HK-2 (cell line): ENCODE measurements at regions not wholly inside any gene's neighbourhood (a gene's known extent, or its start where the extent isn't known, plus 50 kb on each side); places are given as distances from the start of the nearest gene placed in this dataset.

Experiments used
- DNase-seq: peaks from one replicate; pipeline ENCODE4 v3.0.0-alpha.2; 2018; ENCODE audit not compliant: unreplicated experiment

- DNase-seq: no peak
Measured at GRCh38 chr6:79775222-79775621, 144.1 kb downstream of the SH3BGRL2 start.

GRCh38 chr6:79764747-79765146 lies 133.6 kb downstream of the SH3BGRL2 start:
- DNase-seq: no peak

GRCh38 chr6:79763301-79763700 lies 132.2 kb downstream of the SH3BGRL2 start:
- no peak for DNase-seq

GRCh38 chr6:79762370-79762769 lies 131.2 kb downstream of the SH3BGRL2 start:
- no peak for DNase-seq

- no peak for DNase-seq
Measured at GRCh38 chr6:79756496-79756895, 125.4 kb downstream of the SH3BGRL2 start.

- DNase-seq: no peak
Measured at GRCh38 chr6:79755967-79756366, 124.8 kb downstream of the SH3BGRL2 start.
